ENCODE measurements at regions not wholly inside any gene's neighbourhood (a gene's known extent, or its start where the extent isn't known, plus 50 kb on each side); places are given as distances from the start of the nearest gene placed in this dataset.

DNA sequence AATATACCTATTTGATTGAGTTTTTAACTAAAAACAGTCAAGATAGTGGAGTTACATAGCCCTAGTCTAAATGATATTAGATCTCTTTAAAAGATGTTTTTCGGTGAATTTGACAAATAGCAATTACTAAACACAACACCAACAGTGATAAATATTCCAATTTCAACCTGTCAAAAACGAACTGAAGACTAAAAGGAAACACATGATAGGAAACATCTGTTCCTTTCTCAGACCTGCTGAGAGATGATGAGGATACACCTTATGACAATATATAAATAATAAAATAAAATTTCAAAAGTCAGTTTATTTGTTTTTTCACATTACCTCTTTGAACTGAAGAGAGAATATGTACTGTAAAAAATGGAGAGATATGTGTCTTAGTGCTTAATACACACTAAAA, 232.7 kb downstream of the RASSF9 start:
- FAIRE-seq: no peak
- H3K4me3 ChIP-seq (ENCODE audit: low read depth, low read length): no peak overlapping the region
- TF ChIP-seq, protein P1, sequence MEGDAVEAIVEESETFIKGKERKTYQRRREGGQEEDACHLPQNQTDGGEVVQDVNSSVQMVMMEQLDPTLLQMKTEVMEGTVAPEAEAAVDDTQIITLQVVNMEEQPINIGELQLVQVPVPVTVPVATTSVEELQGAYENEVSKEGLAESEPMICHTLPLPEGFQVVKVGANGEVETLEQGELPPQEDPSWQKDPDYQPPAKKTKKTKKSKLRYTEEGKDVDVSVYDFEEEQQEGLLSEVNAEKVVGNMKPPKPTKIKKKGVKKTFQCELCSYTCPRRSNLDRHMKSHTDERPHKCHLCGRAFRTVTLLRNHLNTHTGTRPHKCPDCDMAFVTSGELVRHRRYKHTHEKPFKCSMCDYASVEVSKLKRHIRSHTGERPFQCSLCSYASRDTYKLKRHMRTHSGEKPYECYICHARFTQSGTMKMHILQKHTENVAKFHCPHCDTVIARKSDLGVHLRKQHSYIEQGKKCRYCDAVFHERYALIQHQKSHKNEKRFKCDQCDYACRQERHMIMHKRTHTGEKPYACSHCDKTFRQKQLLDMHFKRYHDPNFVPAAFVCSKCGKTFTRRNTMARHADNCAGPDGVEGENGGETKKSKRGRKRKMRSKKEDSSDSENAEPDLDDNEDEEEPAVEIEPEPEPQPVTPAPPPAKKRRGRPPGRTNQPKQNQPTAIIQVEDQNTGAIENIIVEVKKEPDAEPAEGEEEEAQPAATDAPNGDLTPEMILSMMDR (IDR thresholded peaks at IDR 0.05; ENCODE audit: insufficient read depth, low read length, severe bottlenecking): no peak
- no peaks in the 10 kb centered on the region for H3K36me3 ChIP-seq (ENCODE audit: control insufficient read depth, insufficient read depth, low read length)
- no peak for DNase-seq (ENCODE audit: low read depth)
- H3K27me3 ChIP-seq (ENCODE audit: control insufficient read depth, insufficient read depth, low read length): no peaks in the 10 kb centered on the region

GRCh38 chr12:85606455-85606854, 229.8 kb downstream of the RASSF9 start:
- FAIRE-seq (no peak), DNase-seq (ENCODE audit: low read depth) (no peak)
- H3K4me3 ChIP-seq (ENCODE audit: low read depth, low read length): no peak overlapping the region
- TF ChIP-seq, protein P1 (IDR thresholded peaks at IDR 0.05; ENCODE audit: insufficient read depth, low read length, severe bottlenecking): no peak
- H3K36me3 ChIP-seq (ENCODE audit: control insufficient read depth, insufficient read depth, low read length): no peaks in the 10 kb centered on the region
- no peaks in the 10 kb centered on the region for H3K27me3 ChIP-seq (ENCODE audit: control insufficient read depth, insufficient read depth, low read length)

GRCh38 chr12:85609778-85610177, 226.4 kb downstream of the RASSF9 start:
- Histone ChIP-seq H3K4me3 (ENCODE audit: low read depth, low read length) (no peak overlapping the region), H3K27me3 (ENCODE audit: control insufficient read depth, insufficient read depth, low read length) (no peaks in the 10 kb centered on the region), H3K36me3 (ENCODE audit: control insufficient read depth, insufficient read depth, low read length) (no peaks in the 10 kb centered on the region)
- TF ChIP-seq, protein P1 (IDR thresholded peaks at IDR 0.05; ENCODE audit: insufficient read depth, low read length, severe bottlenecking): no peak
- no peak for DNase-seq (ENCODE audit: low read depth)
- FAIRE-seq: no peak

GRCh38 chr12:85610194-85610593, 226.0 kb downstream of the RASSF9 start:
- FAIRE-seq: no peak
- H3K27me3 ChIP-seq (ENCODE audit: control insufficient read depth, insufficient read depth, low read length): no peaks in the 10 kb centered on the region
- no peak overlapping the region for H3K4me3 ChIP-seq (ENCODE audit: low read depth, low read length)
- H3K36me3 ChIP-seq (ENCODE audit: control insufficient read depth, insufficient read depth, low read length): no peaks in the 10 kb centered on the region
- DNase-seq (ENCODE audit: low read depth): no peak
- TF ChIP-seq, protein P1 (IDR thresholded peaks at IDR 0.05; ENCODE audit: insufficient read depth, low read length, severe bottlenecking): no peak

- H3K27me3 ChIP-seq (ENCODE audit: control insufficient read depth, insufficient read depth, low read length): no peaks in the 10 kb centered on the region
- FAIRE-seq (no peak), DNase-seq (ENCODE audit: low read depth) (no peak)
- no peaks in the 10 kb centered on the region for H3K36me3 ChIP-seq (ENCODE audit: control insufficient read depth, insufficient read depth, low read length)
- no peak overlapping the region for H3K4me3 ChIP-seq (ENCODE audit: low read depth, low read length)
- TF ChIP-seq, protein P1 (IDR thresholded peaks at IDR 0.05; ENCODE audit: insufficient read depth, low read length, severe bottlenecking): no peak
Measured at GRCh38 chr12:85616201-85616600, 220.0 kb downstream of the RASSF9 start.

DNA sequence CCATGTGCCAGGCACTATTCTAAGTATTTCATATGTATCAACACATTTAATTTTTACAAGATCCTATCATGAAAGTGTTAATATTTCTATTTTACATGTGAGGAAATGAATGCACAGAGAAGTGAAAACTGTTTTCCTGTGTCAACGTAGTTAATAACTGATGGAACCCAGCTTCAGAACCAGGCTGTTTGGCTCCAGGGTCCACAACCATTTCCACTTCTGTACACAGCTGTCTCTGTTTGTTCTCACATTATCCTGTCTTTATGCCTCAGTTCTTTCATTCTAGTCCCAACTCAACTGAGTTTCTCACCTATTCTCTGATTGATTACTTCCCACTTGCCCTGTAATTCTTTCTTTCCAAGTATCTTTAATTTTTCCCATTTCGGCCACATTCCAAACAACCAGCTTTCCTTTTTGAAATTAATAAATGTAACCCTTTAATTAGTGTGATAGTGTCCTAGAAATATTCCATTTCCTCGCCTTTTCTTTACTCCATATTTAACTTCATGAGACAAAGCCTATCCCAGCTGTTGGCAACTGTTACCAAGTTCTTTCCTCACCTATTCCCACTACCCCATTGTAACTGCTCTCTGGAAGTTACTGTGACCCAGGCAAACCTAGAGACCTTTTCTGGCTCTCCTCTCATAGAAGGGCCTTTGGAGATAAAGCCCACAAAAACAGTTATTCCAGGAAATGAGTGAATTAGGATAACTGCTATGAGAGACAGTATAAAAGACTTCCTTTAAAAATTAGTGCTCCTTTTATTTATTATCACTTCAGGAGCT, 218.7 kb downstream of the RASSF9 start:
- DNase-seq (ENCODE audit: low read depth) (no peak), FAIRE-seq (no peak)
- H3K4me3 ChIP-seq (ENCODE audit: low read depth, low read length): no peak overlapping the region
- H3K36me3 ChIP-seq (ENCODE audit: control insufficient read depth, insufficient read depth, low read length): no peaks in the 10 kb centered on the region
- no peaks in the 10 kb centered on the region for H3K27me3 ChIP-seq (ENCODE audit: control insufficient read depth, insufficient read depth, low read length)
- TF ChIP-seq, protein P1 (IDR thresholded peaks at IDR 0.05; ENCODE audit: insufficient read depth, low read length, severe bottlenecking): no peak

All from bronchial epithelial cell (primary cell).